Astrocyte of the spinal cord (primary cell): ENCODE measurements at regions not wholly inside any gene's neighbourhood (a gene's known extent, or its start where the extent isn't known, plus 50 kb on each side); places are given as distances from the start of the nearest gene placed in this dataset.
A peak's percentile ranks its signal among the peaks of the same experiment; 100 is the strongest.

ENCODE experiments used
- DNase-seq: peaks from one replicate; pipeline ENCODE4 v3.0.0; 2011; ENCODE audit warnings: low read depth, low spot score
- H3K4me3 ChIP-seq: 2 replicates; pipeline ENCODE4 v1.5.1; 2011; ENCODE audit warnings: low read depth, mild to moderate bottlenecking, low read length, moderate library complexity
- in situ Hi-C: cut with HindIII; loops from 2 replicates; pipeline ENCODE4 v1.10.0; 2017; ENCODE audit warnings: low sequenced_read_pairs
- TF ChIP-seq, protein P1 (sequence below): IDR thresholded peaks from 2 replicates; pipeline ENCODE4 v1.5.1; 2012; ENCODE audit warnings: low read depth, mild to moderate bottlenecking, low read length, inconsistent platforms

DNA sequence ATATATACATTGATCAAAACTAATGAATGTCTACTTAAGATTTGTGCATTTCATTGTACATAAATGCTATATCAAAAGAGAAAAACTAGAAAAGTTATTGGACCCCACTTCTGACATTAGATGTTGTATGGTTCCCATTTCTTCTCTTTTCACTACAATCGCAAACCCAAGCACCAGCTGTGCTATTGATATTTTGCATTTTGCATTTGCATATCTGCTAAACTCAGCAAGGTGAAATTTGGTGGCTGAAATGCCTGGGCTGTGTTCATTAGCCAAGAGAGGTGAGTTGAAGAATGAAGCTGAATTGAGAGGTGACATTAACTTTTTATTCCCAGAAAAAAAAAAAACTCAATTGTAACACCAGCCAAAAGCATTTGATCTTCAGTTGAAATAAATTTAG is 232.1 kb upstream of the TENT5A start:
- in situ Hi-C loops: no loop called here
- TF ChIP-seq, protein P1, sequence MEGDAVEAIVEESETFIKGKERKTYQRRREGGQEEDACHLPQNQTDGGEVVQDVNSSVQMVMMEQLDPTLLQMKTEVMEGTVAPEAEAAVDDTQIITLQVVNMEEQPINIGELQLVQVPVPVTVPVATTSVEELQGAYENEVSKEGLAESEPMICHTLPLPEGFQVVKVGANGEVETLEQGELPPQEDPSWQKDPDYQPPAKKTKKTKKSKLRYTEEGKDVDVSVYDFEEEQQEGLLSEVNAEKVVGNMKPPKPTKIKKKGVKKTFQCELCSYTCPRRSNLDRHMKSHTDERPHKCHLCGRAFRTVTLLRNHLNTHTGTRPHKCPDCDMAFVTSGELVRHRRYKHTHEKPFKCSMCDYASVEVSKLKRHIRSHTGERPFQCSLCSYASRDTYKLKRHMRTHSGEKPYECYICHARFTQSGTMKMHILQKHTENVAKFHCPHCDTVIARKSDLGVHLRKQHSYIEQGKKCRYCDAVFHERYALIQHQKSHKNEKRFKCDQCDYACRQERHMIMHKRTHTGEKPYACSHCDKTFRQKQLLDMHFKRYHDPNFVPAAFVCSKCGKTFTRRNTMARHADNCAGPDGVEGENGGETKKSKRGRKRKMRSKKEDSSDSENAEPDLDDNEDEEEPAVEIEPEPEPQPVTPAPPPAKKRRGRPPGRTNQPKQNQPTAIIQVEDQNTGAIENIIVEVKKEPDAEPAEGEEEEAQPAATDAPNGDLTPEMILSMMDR: no peak
- no peak overlapping the region for H3K4me3 ChIP-seq
- no peak for DNase-seq

DNA sequence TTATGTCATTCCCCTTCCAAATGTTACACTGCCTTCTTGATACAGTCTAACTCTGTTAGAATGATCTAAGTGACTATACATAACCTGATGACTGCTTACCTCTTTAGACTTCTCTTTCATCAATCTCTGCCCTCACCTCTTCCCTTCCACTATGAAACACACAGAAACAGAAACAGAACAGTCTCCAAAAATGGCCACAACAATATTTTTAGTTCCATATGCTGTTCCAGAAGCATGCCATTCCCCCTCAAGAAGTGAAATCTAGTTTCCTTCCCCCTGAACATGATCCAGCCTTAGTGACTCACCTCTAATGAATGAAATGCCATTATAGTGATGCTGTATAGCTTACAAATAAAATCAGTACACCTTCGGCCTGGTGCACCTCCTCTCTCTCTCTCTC is 229.3 kb upstream of the TENT5A start:
- TF ChIP-seq, protein P1: no peak
- no peak overlapping the region for H3K4me3 ChIP-seq
- DNase-seq: peak; percentile 83
- in situ Hi-C loops: no loop called here

DNA sequence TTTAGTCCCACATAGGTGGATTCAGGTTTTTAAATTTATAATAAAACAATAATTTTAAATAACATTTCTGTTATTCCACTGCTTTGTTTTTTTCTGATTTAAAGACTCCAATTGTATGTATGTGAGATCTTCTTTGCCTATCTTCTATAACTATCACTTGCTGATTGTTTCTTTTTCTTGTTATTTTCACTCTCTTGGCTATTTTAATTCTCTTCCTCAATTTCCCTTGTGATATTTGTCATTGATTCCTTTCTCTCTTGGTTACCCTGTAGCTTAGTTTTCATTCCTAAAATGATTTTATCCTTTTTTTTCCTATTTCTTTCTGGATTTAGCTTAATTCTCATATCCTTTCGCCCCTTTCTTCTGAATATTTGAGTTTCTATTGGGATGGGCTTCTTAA is 227.3 kb upstream of the TENT5A start:
- TF ChIP-seq, protein P1: no peak
- no peak for DNase-seq
- in situ Hi-C loops: no loop called here
- H3K4me3 ChIP-seq: no peak overlapping the region

DNA sequence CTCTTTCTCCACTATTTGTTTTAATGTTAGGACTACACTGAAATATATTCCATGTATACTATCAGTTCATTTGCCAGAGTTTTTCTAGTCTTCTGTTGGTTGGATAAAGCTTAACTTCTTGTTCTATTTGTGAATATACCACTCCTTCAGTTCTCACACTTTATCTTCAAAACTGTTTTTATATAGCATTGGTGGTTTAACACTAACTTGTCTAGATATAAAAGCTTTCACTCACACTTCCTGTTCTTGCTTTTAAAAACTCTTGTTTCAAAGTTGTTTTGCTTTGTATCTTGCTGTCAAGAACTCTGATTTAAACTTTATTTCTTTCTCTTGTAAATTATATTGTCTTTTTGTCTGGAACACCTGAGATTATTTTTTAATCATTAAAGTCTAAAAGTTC is 226.8 kb upstream of the TENT5A start:
- H3K4me3 ChIP-seq: no peak overlapping the region
- in situ Hi-C loops: no loop called here
- no peak for DNase-seq
- TF ChIP-seq, protein P1: no peak

DNA sequence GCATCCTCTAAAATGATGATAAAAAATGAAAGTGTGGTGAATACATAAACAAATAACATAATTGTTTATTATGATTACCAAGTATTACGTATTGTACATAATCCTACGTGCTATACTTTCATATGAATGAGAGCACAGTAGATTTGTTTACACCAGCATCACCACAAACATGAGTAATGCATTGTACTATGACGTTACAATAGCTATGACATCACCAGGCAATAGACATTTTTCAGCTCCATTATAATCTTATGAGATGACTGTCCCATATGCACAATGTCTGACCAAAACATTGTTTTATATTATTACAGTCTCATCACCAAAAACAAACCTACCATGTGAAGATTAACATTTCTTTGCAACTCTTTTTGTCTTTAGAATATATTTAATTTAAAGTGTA is 225.7 kb upstream of the TENT5A start:
- TF ChIP-seq, protein P1: no peak
- no peak overlapping the region for H3K4me3 ChIP-seq
- in situ Hi-C loops: no loop called here
- DNase-seq: no peak

DNA sequence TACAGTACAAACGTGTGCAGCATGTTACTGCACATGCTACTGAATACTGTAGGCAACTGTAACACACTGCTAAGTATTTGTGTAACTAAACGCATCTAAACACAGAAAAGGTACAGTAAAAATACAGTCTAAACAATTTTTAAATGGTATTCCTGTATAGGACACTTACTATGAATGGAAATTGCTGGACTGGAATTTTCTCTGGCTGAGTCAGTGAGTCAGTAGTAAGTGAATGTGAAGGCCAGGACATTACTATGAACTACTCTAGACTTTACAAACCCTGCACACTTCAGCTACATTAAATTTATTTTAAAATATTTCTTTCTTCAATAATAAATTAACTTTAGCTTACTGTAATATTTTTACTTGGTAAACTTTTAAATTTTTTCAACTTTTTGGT is 225.0 kb upstream of the TENT5A start:
- peak; percentile 52 for DNase-seq
- no peak overlapping the region for H3K4me3 ChIP-seq
- TF ChIP-seq, protein P1: no peak
- in situ Hi-C loops: no loop called here

DNA sequence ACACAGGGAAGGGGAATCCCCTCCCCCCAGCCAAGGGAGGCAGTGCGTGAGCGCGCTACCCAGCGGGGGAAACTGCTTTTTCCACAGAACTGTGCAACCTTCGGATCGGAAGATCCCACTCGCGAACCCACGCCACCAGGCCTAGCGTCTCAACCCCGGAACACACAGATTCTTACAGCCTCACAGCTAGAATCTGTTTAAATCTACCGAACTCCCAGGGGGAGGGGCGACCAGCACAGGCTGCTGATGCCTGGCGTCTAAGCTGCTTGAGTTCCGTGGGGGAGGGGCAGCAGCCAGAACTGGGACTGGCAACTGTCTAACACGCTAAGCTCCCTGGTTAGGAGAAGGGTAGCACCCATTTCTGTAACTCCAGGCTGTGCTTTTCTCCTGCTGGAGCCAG is 217.3 kb upstream of the TENT5A start:
- TF ChIP-seq, protein P1: no peak
- in situ Hi-C loops: no loop called here
- no peak for DNase-seq
- no peak overlapping the region for H3K4me3 ChIP-seq
